ENCODE measurements at regions not wholly inside any gene's neighbourhood (a gene's known extent, or its start where the extent isn't known, plus 50 kb on each side); places are given as distances from the start of the nearest gene placed in this dataset.

- TF ChIP-seq, protein P1, sequence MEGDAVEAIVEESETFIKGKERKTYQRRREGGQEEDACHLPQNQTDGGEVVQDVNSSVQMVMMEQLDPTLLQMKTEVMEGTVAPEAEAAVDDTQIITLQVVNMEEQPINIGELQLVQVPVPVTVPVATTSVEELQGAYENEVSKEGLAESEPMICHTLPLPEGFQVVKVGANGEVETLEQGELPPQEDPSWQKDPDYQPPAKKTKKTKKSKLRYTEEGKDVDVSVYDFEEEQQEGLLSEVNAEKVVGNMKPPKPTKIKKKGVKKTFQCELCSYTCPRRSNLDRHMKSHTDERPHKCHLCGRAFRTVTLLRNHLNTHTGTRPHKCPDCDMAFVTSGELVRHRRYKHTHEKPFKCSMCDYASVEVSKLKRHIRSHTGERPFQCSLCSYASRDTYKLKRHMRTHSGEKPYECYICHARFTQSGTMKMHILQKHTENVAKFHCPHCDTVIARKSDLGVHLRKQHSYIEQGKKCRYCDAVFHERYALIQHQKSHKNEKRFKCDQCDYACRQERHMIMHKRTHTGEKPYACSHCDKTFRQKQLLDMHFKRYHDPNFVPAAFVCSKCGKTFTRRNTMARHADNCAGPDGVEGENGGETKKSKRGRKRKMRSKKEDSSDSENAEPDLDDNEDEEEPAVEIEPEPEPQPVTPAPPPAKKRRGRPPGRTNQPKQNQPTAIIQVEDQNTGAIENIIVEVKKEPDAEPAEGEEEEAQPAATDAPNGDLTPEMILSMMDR (IDR thresholded peaks at IDR 0.05): no peak
- no peak for TF ChIP-seq POLR2A (IDR thresholded peaks at IDR 0.05)
Measured at GRCh38 chr11:107275632-107276031, 182.0 kb downstream of the CWF19L2 start.

Data from uterus (tissue), 2 donors.